Pancreas (tissue), 10 donors: ENCODE measurements at regions not wholly inside any gene's neighbourhood (a gene's known extent, or its start where the extent isn't known, plus 50 kb on each side); places are given as distances from the start of the nearest gene placed in this dataset.

ENCODE experiments used
- ATAC-seq, 4 donors: fragments of 200-7000 bp; cut with Tn5 transposase; one replicate each; pipeline versions ENCODE4 v1.8.0 to v1.9.1; 2020; ENCODE audit warnings: mild to moderate bottlenecking in 4 of 4, moderate library complexity in 4 of 4
- DNase-seq, 6 donors: peaks; one replicate each; pipeline ENCODE4 v3.0.0-alpha.2; 2020
- FAIRE-seq: peaks from 2 replicates; lab custom pipeline; 2012; peaks lifted over from hg19 to GRCh38; lab: Jason Lieb, UNC
- H3K27ac ChIP-seq, 4 donors: fragments of 200-600 bp; sonication (generic); 1 replicate in 3 of 4; 2 replicates in 1 of 4; pipeline versions ENCODE4 v1.5.0 to v1.8.0; 2020
- H3K27me3 ChIP-seq, 4 donors: fragments of 200-600 bp; one replicate each; pipeline ENCODE4 v1.8.0; 2021
- H3K36me3 ChIP-seq, 3 donors: fragments of 200-600 bp; sonication (generic) in 1 of 3; one replicate each; pipeline versions ENCODE4 v1.5.0 to v1.8.0; 2020 to 2021
- H3K4me1 ChIP-seq, 3 donors: fragments of 200-600 bp; one replicate each; pipeline ENCODE4 v1.8.0; 2021
- H3K4me3 ChIP-seq, 4 donors: fragments of 200-600 bp; sonication (generic) in 2 of 4; one replicate each; pipeline versions ENCODE4 v1.5.0 to v1.8.0; 2020 to 2021
- H3K9me3 ChIP-seq, 4 donors: fragments of 200-600 bp; one replicate each; pipeline ENCODE4 v1.8.0; 2021
- WGBS, 2 donors: extraction: QIAGEN DNeasy Blood & Tissue Kit; methylation state at CpG; one replicate each; pipeline ENCODE4 v1.1.7; 2013; 5-methylcytosine and 5-hydroxymethylcytosine counted together
- intact Hi-C, 3 donors: fragments of 100-400 bp; cut with DNase I; formaldehyde crosslinking; loops; one replicate each; pipeline versions ENCODE4 v1.11.1 to v1.14.2; 2022
- TF ChIP-seq, protein P1 (sequence below), 4 donors: fragments of 200-600 bp; sonication (generic) in 3 of 4; IDR thresholded peaks; one replicate each; pipeline versions ENCODE4 v1.5.0 to v1.8.0; 2021; ENCODE audit warnings: antibody characterized with exemption in 4 of 4
- donor health status: healthy with polysubstance abuse.
- donor health status: DM: no; HTN: no; CAD: no; lungs with moderate emphysema.
- donor health status: DM: no; HTN: no; CAD: no.
- donor health status: control.
- donor health status: control.
- donor health status: Bipolar disorder and iron deficiency.
- donor health status: DM: yes; HTN: yes; CAD: no.
- donor health status: DM: no; HTN: no; CAD: no.
- donor health status: DM: no; HTN: no; CAD: no.
- donor health status: DM: yes; HTN: yes; CAD: no.

DNA sequence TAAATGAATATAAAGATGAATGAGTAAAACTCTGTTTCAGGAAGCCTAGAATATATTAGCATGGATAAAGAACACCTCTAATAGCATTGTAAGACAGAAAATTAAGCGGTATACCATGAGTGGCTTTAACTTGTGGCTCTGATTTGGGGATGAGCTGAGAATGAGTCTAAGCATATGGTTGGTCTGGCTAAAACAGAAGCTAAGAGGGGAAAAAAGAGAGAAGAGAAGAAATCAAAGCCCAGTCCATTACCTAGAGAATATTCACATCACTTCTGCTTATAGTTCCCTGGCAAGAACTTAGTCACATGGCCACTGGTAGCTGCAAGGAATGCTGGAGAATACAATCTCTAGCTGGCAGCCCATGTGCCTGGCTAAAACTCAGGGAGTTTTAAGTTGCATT lies 414.5 kb downstream of the PRDM5 start:
- TF ChIP-seq, protein P1, sequence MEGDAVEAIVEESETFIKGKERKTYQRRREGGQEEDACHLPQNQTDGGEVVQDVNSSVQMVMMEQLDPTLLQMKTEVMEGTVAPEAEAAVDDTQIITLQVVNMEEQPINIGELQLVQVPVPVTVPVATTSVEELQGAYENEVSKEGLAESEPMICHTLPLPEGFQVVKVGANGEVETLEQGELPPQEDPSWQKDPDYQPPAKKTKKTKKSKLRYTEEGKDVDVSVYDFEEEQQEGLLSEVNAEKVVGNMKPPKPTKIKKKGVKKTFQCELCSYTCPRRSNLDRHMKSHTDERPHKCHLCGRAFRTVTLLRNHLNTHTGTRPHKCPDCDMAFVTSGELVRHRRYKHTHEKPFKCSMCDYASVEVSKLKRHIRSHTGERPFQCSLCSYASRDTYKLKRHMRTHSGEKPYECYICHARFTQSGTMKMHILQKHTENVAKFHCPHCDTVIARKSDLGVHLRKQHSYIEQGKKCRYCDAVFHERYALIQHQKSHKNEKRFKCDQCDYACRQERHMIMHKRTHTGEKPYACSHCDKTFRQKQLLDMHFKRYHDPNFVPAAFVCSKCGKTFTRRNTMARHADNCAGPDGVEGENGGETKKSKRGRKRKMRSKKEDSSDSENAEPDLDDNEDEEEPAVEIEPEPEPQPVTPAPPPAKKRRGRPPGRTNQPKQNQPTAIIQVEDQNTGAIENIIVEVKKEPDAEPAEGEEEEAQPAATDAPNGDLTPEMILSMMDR (IDR thresholded peaks at IDR 0.05) = no peak
- no peak for DNase-seq
- Histone ChIP-seq H3K9me3 (no peaks in the 10 kb centered on the region), H3K4me1 (no peaks in the 10 kb centered on the region), H3K27ac (no peak overlapping the region), H3K4me3 (no peak overlapping the region), H3K27me3 (no peaks in the 10 kb centered on the region), H3K36me3 (no peaks in the 10 kb centered on the region)
- ATAC-seq = no peak
- no peak for FAIRE-seq
- WGBS, 2 donors = 91 to 93% methylated on average over 1 of the region's 1 CpG
- intact Hi-C loops = no loop called here

DNA sequence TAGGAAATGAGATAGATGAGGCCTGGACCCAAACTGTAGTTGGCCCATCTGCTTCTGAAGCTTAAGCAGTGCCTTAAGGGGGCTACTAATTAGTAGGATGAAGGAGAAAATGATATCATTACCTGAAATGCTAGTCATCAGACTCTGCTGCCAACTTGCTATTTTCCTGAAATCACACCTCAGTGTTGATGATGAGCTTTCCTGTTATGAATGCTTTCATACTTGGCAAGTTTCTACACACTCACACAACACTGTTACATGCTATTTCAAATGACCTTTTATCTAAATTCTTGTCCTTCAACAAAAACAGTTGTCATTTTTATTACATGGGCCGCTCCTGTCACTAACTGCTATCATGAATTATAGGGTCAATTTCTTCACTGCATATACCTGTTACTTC lies 416.0 kb downstream of the PRDM5 start:
- TF ChIP-seq, protein P1 (IDR thresholded peaks at IDR 0.05) = no peak
- 83 to 85% methylated on average over 1 of the region's 1 CpG for WGBS, 2 donors
- no peak for DNase-seq
- FAIRE-seq = no peak
- ATAC-seq = no peak
- H3K27ac ChIP-seq = no peak overlapping the region
- no peak overlapping the region for H3K4me3 ChIP-seq
- no peaks in the 10 kb centered on the region for H3K4me1 ChIP-seq
- no peaks in the 10 kb centered on the region for H3K9me3 ChIP-seq
- no peaks in the 10 kb centered on the region for H3K27me3 ChIP-seq
- H3K36me3 ChIP-seq = no peaks in the 10 kb centered on the region
- intact Hi-C loops = no loop called here

GRCh38 chr4:120498678-120499077 lies 423.8 kb downstream of the PRDM5 start:
- H3K4me3 ChIP-seq = no peak overlapping the region
- TF ChIP-seq, protein P1 (IDR thresholded peaks at IDR 0.05) = no peak
- no peaks in the 10 kb centered on the region for H3K4me1 ChIP-seq
- no peaks in the 10 kb centered on the region for H3K9me3 ChIP-seq
- no peaks in the 10 kb centered on the region for H3K36me3 ChIP-seq
- FAIRE-seq (no peak), ATAC-seq (no peak), DNase-seq (no peak)
- H3K27me3 ChIP-seq = no peaks in the 10 kb centered on the region
- intact Hi-C loops = no loop called here
- 45 to 61% methylated on average over 1 of the region's 1 CpG for WGBS, 2 donors
- no peak overlapping the region for H3K27ac ChIP-seq

GRCh38 chr4:120491481-120491880 lies 424.8 kb upstream of the MAD2L1 start:
- ATAC-seq = no peak
- no peak overlapping the region for H3K27ac ChIP-seq
- H3K4me3 ChIP-seq = no peak overlapping the region
- H3K9me3 ChIP-seq = no peaks in the 10 kb centered on the region
- TF ChIP-seq, protein P1 (IDR thresholded peaks at IDR 0.05) = no peak
- no peaks in the 10 kb centered on the region for H3K36me3 ChIP-seq
- no peak for FAIRE-seq
- H3K27me3 ChIP-seq = no peaks in the 10 kb centered on the region
- no peak for DNase-seq
- WGBS, 2 donors = 61 to 71% methylated on average over 3 of the region's 3 CpGs
- H3K4me1 ChIP-seq = no peaks in the 10 kb centered on the region
- intact Hi-C loops = no loop called here

DNA sequence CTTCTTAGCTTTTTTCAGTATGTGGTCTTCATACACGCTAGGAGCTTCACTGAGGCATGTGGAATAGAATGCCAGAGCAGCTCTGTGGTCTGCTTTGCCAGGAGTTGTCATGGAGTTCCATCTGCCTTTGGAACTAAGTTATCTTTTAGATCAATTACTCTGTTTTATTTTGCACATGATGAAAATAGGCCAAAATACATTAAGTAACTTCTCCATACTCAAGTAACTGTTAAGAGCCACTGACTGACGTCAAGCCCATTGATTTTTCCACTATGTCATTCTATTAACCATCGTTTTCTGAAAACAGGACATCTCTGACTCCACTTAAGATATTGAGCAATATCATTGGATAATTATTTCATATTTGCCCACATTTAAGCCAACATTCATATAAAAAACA lies 415.1 kb upstream of the MAD2L1 start:
- TF ChIP-seq, protein P1 (IDR thresholded peaks at IDR 0.05) = no peak
- Histone ChIP-seq H3K4me3 (no peak overlapping the region), H3K27me3 (no peaks in the 10 kb centered on the region), H3K9me3 (no peaks in the 10 kb centered on the region), H3K4me1 (no peaks in the 10 kb centered on the region), H3K36me3 (no peaks in the 10 kb centered on the region), H3K27ac (no peak overlapping the region)
- intact Hi-C loops = no loop called here
- WGBS, 2 donors = 32 to 38% methylated on average over 3 of the region's 3 CpGs
- DNase-seq (no peak), ATAC-seq (no peak), FAIRE-seq (no peak)
